K562 (cell line): ENCODE measurements at regions not wholly inside any gene's neighbourhood (a gene's known extent, or its start where the extent isn't known, plus 50 kb on each side); places are given as distances from the start of the nearest gene placed in this dataset.
A peak's percentile ranks its signal among the peaks of the same experiment; 100 is the strongest.

Experiments used
- ATAC-seq: fragments of 200-7000 bp; cut with Tn5 transposase; 3 replicates; pipeline ENCODE4 v1.9.1; 2020; ENCODE audit warnings: moderate library complexity
- BruUV-seq: library from RNA; stranded (reverse); fragments of 400-500 nt; replicated peaks from 2 replicates; lab custom pipeline; 2021; lab: Mats Ljungman, UMichigan
- CTCF ChIA-PET: fragments of 300-600 bp; formaldehyde crosslinking; extraction: SDS; loops from one replicate; lab custom pipeline; 2021; ENCODE audit warnings: low intra/inter-chr PET ratio; lab: Yijun Ruan, JAX
- POLR2A ChIA-PET: fragments of 300-600, 350-650 bp; sonication (Branson Sonifier 250); formaldehyde crosslinking; extraction: SDS; loops from one replicate; lab custom pipeline; 2021; ENCODE audit warnings: antibody characterized with exemption, inconsistent platforms; lab: Yijun Ruan, JAX
- DNase-seq, 4 experiments: peaks; one replicate each; pipeline versions ENCODE4 v3.0.0 to v3.0.0-alpha.2; 2011 to 2018; ENCODE audit warnings: low spot score in 3 of 4, mixed read lengths in 3 of 4; ENCODE audit errors: extremely low read depth in 1 of 4
- FAIRE-seq: peaks from 2 replicates; lab custom pipeline; 2011; peaks lifted over from hg19 to GRCh38; lab: Jason Lieb, UNC
- H2AFZ ChIP-seq: 2 replicates; pipeline ENCODE4 v1.6.0; 2011; ENCODE audit warnings: low read depth, low read length, control low read depth, inconsistent platforms
- H3K27ac ChIP-seq: fragments of 200-600 bp; 3 replicates; pipeline ENCODE4 v1.8.0; 2011; ENCODE audit warnings: low read depth, mild to moderate bottlenecking, control low read depth, inconsistent platforms, low read length, moderate library complexity, mixed read lengths; ENCODE audit errors: extremely low read depth
- H3K27me3 ChIP-seq, 2 experiments: fragments of 300-600 bp in 1 of 2; 2 replicates in 1 of 2; 3 replicates in 1 of 2; pipeline versions ENCODE4 v1.6.0 to v1.8.0; 2011; ENCODE audit warnings: inconsistent platforms in 2 of 2, low read length in 2 of 2, mild to moderate bottlenecking in 1 of 2, mixed read lengths in 1 of 2, moderate library complexity in 1 of 2; ENCODE audit not compliant: control insufficient read depth in 2 of 2, insufficient read depth in 2 of 2
- H3K36me3 ChIP-seq: fragments of 300-600 bp; 3 replicates; pipeline ENCODE4 v1.8.0; 2011; ENCODE audit warnings: mild to moderate bottlenecking, low read length, inconsistent platforms; ENCODE audit not compliant: control insufficient read depth, insufficient read depth
- H3K4me1 ChIP-seq, 2 experiments: fragments of 200-600 bp in 1 of 2; replicated peaks in 1 of 2; 2 replicates in 1 of 2; 3 replicates in 1 of 2; pipeline versions ENCODE4 v1.5.1 to v1.8.0; 2011; ENCODE audit warnings: inconsistent platforms in 2 of 2, low read length in 2 of 2, mild to moderate bottlenecking in 1 of 2, mixed read lengths in 1 of 2, moderate library complexity in 1 of 2; ENCODE audit not compliant: control insufficient read depth in 2 of 2, insufficient read depth in 2 of 2
- H3K4me2 ChIP-seq: 2 replicates; pipeline ENCODE4 v1.6.1; 2011; ENCODE audit warnings: low read length, control low read depth, inconsistent platforms, mixed read lengths; ENCODE audit not compliant: insufficient read depth
- H3K4me3 ChIP-seq: fragments of 200-600 bp; sonication (generic), shearing (Covaris generic); 2 replicates; pipeline ENCODE4 v1.5.1; 2016; ENCODE audit warnings: control low read depth, inconsistent platforms
- H3K79me2 ChIP-seq: fragments of 200-600 bp; 3 replicates; pipeline ENCODE4 v1.8.0; 2011; ENCODE audit warnings: low read length, inconsistent platforms; ENCODE audit not compliant: control insufficient read depth, insufficient read depth
- H3K9ac ChIP-seq, 2 experiments: 2 replicates each; pipeline versions ENCODE4 v1.6.0 to v1.6.1; 2011; ENCODE audit warnings: low read depth in 2 of 2, low read length in 2 of 2, control low read depth in 1 of 2, inconsistent platforms in 1 of 2, mild to moderate bottlenecking in 1 of 2, mixed read lengths in 1 of 2; ENCODE audit not compliant: insufficient read depth in 1 of 2
- H3K9me1 ChIP-seq: one replicate; pipeline ENCODE4 v1.6.0; 2011; ENCODE audit warnings: inconsistent platforms, mild to moderate bottlenecking, low read length, moderate library complexity; ENCODE audit not compliant: control insufficient read depth, insufficient read depth
- H3K9me3 ChIP-seq: replicated peaks from 2 replicates; pipeline ENCODE4 v1.5.1; 2011; ENCODE audit warnings: low read depth, low read length, inconsistent platforms; ENCODE audit not compliant: control insufficient read depth, insufficient read depth
- H4K20me1 ChIP-seq: replicated peaks from 2 replicates; pipeline ENCODE4 v1.6.1; 2011; ENCODE audit warnings: low read length, inconsistent platforms, mixed read lengths; ENCODE audit not compliant: control insufficient read depth, insufficient read depth
- JUNB ChIP-seq: fragments of 450-650 bp; formaldehyde crosslinking; conservative IDR thresholded peaks from 2 replicates; pipeline ENCODE4 v1.4.0; 2020; ENCODE audit warnings: mild to moderate bottlenecking
- NFIC ChIP-seq: fragments of 450-650 bp; IDR thresholded peaks from 2 replicates; pipeline ENCODE4 v1.6.1; 2017; ENCODE audit warnings: mild to moderate bottlenecking, inconsistent platforms
- NUFIP1 ChIP-seq: fragments of 450-650 bp; IDR thresholded peaks from 2 replicates; pipeline ENCODE4 v1.6.1; 2018; ENCODE audit not compliant: partially characterized antibody
- ZNF589 ChIP-seq: fragments of 200-800 bp; sonication (Bioruptor generic); IDR thresholded peaks from 2 replicates; pipeline ENCODE4 v1.6.1; 2016; ENCODE audit warnings: low read depth, missing genetic modification characterization, missing compliant biosample characterization
- whole genome bisulfite sequencing: fragments of 100-300 bp; shearing (Covaris generic); methylation state at CpG from one replicate; pipeline ENCODE4 v1.1.6; 2016; ENCODE audit warnings: low coverage, mixed read lengths; ENCODE audit not compliant: insufficient coverage; ENCODE audit errors: missing lambda C conversion rate; 5-methylcytosine and 5-hydroxymethylcytosine counted together
- in situ Hi-C: fragments of 300-500 bp; cut with MboI; formaldehyde crosslinking; loops from 4 replicates; pipeline ENCODE4 v1.15.0; 2018; ENCODE audit warnings: inconsistent platforms, mixed read lengths
- intact Hi-C: fragments of 100-400 bp; cut with micrococcal nuclease; formaldehyde crosslinking; loops from 2 replicates; pipeline ENCODE4 v1.14.2; 2022

DNA sequence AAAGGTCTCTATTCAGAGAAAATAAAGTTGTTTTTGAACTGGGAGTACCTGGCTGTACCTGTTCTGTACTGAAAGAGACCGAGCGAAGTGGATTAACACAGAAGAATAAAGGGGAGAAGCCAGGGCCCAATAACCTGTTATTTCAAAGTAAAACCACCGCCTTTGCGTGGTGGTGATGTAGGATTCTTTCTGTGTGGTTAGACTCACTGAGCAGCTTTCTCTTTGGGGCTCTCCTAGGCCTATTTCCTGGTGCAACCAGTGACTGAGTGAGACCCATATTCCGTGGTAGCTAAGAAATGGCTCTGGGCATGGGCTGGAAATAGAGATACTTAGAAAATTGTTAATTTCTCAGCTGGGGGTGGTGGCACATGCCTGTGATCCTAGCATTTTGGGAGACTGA is 99.9 kb downstream of the XCL2 start:
- Histone ChIP-seq H3K4me2 (no peak overlapping the region), H4K20me1 (no peaks in the 10 kb centered on the region), H3K36me3 (no peaks in the 10 kb centered on the region), H3K9ac (no peak overlapping the region), H3K4me1 (peaks cover 0 to 8% of the 10 kb centered on the region in 2 experiments; a peak in 2 of 5 replicates), H3K9me3 (no peaks in the 10 kb centered on the region), H3K79me2 (no peaks in the 10 kb centered on the region), H3K4me3 (no peak overlapping the region), H3K27me3 (peaks cover 2 to 4% of the 10 kb centered on the region in 2 experiments; a peak in 1 of 5 replicates), H3K27ac (no peak overlapping the region), H2AFZ (no peak overlapping the region), H3K9me1 (no peaks in the 10 kb centered on the region)
- WGBS, result 9% methylated on average over 5 of the region's 5 CpGs
- POLR2A ChIA-PET, result interaction anchor here (0.5 to 1.3 kb wide), 4 partner anchors 9 to 59 kb away, joined by 3 to 6 read pairs (median 3); no protein-coding TSS in a partner anchor
- intact Hi-C loops (loop anchor here (2.0 to 10.0 kb wide), 2 partner anchors 23 to 1101 kb away; no protein-coding TSS in a partner anchor), in situ Hi-C loops (loop anchor here (5.0 to 10.0 kb wide), 2 partner anchors 143 to 911 kb away; no protein-coding TSS in a partner anchor)
- no peak for TF ChIP-seq NUFIP1
- ATAC-seq (no peak), FAIRE-seq (no peak), DNase-seq (no peak)
- BruUV-seq, result no TSS peak
- CTCF ChIA-PET, result no interaction called here

DNA sequence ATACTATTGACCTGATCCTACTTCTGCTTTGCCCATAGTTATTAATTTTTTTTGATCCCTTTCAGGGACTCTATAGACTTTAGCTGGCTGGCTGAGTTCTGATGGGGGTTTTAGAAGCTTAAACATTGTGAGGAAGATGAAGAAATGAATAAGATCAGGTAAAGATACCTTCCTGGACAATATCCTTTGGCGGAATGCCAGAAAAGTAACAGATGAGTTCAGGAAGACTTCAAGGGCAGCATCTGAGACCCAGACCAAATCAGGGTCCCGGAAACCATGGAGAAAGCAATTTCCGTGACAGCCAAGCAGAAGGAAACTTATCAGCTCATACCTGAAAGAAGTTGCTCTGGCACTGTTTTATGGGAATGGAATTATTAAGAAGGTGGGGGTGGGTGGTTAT is 100.4 kb downstream of the XCL2 start:
- intact Hi-C loops, result loop anchor here (10.0 kb wide), 1 partner anchor 1101 kb away; no protein-coding TSS in a partner anchor
- POLR2A ChIA-PET, result interaction anchor here (0.5 to 1.3 kb wide), 3 partner anchors 14 to 59 kb away, joined by 3 to 6 read pairs (median 3); no protein-coding TSS in a partner anchor
- no peaks in the 10 kb centered on the region for H3K79me2 ChIP-seq
- WGBS, result 23% methylated on average over 3 of the region's 3 CpGs
- no peak overlapping the region for H3K27ac ChIP-seq
- TF ChIP-seq ZNF589 (CRISPR knock-in tag) (no peak), JUNB (CRISPR knock-in tag) (no peak), NFIC (peak; percentile 72)
- H3K9me3 ChIP-seq, result no peaks in the 10 kb centered on the region
- H3K9ac ChIP-seq, result no peak overlapping the region
- in situ Hi-C loops, result loop anchor here (5.0 to 10.0 kb wide), 2 partner anchors 144 to 911 kb away; no protein-coding TSS in a partner anchor
- no peak for FAIRE-seq
- H3K4me1 ChIP-seq, result peaks cover 0 to 8% of the 10 kb centered on the region in 2 experiments; a peak in 2 of 5 replicates
- no peak overlapping the region for H3K4me3 ChIP-seq
- CTCF ChIA-PET, result no interaction called here
- no peaks in the 10 kb centered on the region for H3K36me3 ChIP-seq
- DNase-seq, result no peak
- H2AFZ ChIP-seq, result no peak overlapping the region
- no TSS peak for BruUV-seq
- peaks cover 2 to 4% of the 10 kb centered on the region in 2 experiments; a peak in 1 of 5 replicates for H3K27me3 ChIP-seq
- no peaks in the 10 kb centered on the region for H3K9me1 ChIP-seq
- ATAC-seq, result no peak
- H3K4me2 ChIP-seq, result no peak overlapping the region
- no peaks in the 10 kb centered on the region for H4K20me1 ChIP-seq
